ENCODE measurements at regions not wholly inside any gene's neighbourhood (a gene's known extent, or its start where the extent isn't known, plus 50 kb on each side); places are given as distances from the start of the nearest gene placed in this dataset.
"Not testable (repeated sequence)": the region's sequence is repeated elsewhere in the genome, so short reads cannot be mapped to it uniquely, and the experiment has no call there.

DNA sequence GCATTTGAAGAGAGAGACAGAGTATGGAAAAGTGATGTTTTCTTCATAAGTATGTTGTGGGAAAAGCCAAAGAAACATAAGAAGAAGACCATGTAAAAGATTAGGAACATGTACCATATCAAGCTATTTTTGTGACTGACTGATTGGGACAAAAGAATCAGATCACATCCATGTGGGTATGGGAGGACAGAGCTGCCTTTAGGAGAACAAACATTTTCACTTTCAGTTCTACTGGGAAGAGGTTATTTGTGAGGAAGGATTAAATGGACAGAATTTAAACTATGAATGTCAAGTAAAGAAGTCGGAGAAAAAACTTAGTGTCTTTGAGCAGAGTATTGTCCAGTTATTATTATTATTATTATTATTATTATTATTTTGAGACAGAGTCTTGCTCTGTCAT lies 124.4 kb upstream of the HCRTR2 start:
- TF ChIP-seq POLR2AphosphoS5 (IDR thresholded peaks at IDR 0.05; ENCODE audit: low read depth, low read length): no peak
- TF ChIP-seq TAF1 (IDR thresholded peaks at IDR 0.05; ENCODE audit: low read depth, low read length): no peak
- TF ChIP-seq POLR2A (IDR thresholded peaks at IDR 0.05; ENCODE audit: low read depth, low read length): no peak
- no peak for TF ChIP-seq SPI1 (IDR thresholded peaks at IDR 0.05; ENCODE audit: low read depth, low read length)
- no peak for TF ChIP-seq PAX5 (IDR thresholded peaks at IDR 0.05; ENCODE audit: insufficient read depth, low read length, severe bottlenecking)
- no peak for TF ChIP-seq POU2F2 (IDR thresholded peaks at IDR 0.05; ENCODE audit: low read depth, low read length)
- FAIRE-seq (no peak), DNase-seq (ENCODE audit: insufficient read length, low spot score) (no peak)

DNA sequence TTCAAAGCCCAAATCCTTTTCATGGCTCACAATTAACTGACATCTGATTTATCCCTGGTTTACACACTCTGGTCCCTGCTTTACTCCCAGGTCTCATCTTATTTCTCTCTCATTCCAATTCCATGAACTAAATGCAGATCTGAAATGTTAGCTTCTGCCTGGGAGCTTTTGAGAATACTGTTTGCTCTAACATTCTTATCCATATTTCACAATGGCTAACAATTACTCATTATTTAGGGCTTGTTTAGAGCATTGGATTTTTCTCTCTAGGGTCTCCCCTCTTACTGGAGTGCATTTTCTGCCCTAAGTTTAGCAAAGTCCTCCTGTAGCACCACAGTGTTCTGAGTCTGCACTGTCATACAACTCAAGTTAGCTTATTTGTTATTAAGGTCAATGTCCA lies 121.5 kb upstream of the HCRTR2 start:
- FAIRE-seq: no peak
- no peak for TF ChIP-seq POU2F2 (IDR thresholded peaks at IDR 0.05; ENCODE audit: low read depth, low read length)
- no peak for TF ChIP-seq POLR2AphosphoS5 (IDR thresholded peaks at IDR 0.05; ENCODE audit: low read depth, low read length)
- TF ChIP-seq TAF1 (IDR thresholded peaks at IDR 0.05; ENCODE audit: low read depth, low read length): no peak
- TF ChIP-seq SPI1 (IDR thresholded peaks at IDR 0.05; ENCODE audit: low read depth, low read length): no peak
- no peak for TF ChIP-seq PAX5 (IDR thresholded peaks at IDR 0.05; ENCODE audit: insufficient read depth, low read length, severe bottlenecking)
- TF ChIP-seq POLR2A (IDR thresholded peaks at IDR 0.05; ENCODE audit: low read depth, low read length): no peak
- DNase-seq (ENCODE audit: insufficient read length, low spot score): no peak

DNA sequence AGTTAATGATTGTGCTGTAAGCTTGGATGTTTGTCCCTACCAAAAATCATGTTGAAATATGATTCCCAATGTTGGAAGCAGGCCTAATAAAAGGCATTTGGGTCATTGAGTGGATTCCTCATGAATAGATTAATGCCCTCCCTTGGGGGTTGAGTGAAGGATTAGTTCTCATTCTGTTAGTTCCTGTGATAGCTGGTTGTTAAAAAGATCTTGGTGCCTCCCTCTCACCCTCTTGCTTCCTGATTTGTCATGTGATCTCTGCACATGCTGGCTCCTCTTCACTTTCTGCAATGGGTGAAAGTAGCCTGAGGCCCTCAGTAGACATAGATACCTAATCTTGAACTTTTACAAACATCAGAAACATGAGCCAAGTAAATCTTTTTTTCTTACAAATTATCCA lies 115.6 kb upstream of the HCRTR2 start:
- no peak for DNase-seq (ENCODE audit: insufficient read length, low spot score)
- FAIRE-seq: no peak
- TF ChIP-seq PAX5 (IDR thresholded peaks at IDR 0.05; ENCODE audit: insufficient read depth, low read length, severe bottlenecking) (no peak), POLR2AphosphoS5 (IDR thresholded peaks at IDR 0.05; ENCODE audit: low read depth, low read length) (no peak), POU2F2 (IDR thresholded peaks at IDR 0.05; ENCODE audit: low read depth, low read length) (no peak), POLR2A (IDR thresholded peaks at IDR 0.05; ENCODE audit: low read depth, low read length) (no peak)

DNA sequence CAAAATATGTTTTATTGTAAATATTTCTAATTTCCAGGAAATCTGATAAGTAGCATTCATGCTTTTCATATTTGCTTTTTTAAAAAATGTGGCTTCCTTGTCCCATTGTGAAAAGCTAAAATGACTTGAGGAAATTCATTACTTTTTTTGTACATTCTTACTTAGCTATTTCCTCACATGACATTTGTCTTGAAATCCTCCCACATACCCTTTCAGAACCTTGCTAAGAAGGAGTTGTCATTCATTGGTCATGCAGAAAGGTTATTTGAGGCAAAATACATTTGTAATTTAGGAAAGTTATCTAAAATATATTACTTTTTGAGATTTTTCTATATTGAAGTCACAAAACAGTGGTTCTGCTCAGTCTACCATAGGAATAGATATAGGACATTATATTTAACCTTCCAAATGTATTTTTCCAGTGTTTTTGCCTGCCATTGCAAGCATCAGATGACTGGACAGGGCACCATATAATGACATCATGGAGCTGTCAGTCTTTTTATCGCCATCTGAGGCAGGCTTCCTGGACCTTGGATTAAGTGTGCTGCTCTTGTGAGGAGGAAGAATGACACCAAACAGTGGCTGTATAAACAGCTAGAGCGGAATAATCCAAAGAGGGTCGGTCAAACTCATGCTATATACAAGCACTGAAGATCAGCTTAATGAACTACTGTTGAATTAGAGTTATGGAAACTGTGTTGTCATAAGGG lies 109.4 kb upstream of the HCRTR2 start:
- DNase-seq (ENCODE audit: insufficient read length, low spot score): no peak
- no peak for FAIRE-seq
- TF ChIP-seq TAF1 (IDR thresholded peaks at IDR 0.05; ENCODE audit: low read depth, low read length) (no peak), POU2F2 (IDR thresholded peaks at IDR 0.05; ENCODE audit: low read depth, low read length) (no peak), SPI1 (IDR thresholded peaks at IDR 0.05; ENCODE audit: low read depth, low read length) (no peak), POLR2AphosphoS5 (IDR thresholded peaks at IDR 0.05; ENCODE audit: low read depth, low read length) (no peak), POLR2A (IDR thresholded peaks at IDR 0.05; ENCODE audit: low read depth, low read length) (no peak), PAX5 (IDR thresholded peaks at IDR 0.05; ENCODE audit: insufficient read depth, low read length, severe bottlenecking) (no peak)

DNA sequence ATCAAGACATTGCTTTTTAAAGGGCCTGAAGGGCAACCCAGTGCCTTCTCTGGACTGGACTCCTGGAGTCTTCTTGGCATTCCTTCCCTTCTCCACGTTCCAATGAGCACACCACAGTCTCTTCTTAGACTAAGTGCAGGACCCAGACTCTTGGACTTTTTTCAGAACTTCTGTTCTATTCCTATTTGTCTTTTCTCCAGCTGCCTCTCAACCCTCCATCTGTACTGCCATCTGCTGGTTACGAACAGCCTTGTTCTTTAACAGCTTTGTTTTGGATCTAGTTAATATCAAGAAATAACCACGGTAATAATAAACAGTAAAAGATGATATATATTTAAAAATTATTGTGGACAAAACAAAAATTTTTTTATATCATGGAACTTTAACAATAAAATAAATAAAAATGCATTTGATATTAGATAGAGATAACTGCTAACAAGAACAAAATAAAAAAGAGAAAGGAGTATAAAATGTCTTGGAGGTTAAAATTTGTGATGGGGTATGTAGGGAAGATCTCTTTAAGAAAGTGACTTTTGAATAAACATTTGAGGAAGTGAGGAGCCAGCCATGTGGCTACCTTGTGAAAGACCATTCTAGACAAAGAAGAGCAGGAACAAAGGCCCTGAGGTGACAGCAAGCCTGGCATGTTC lies 105.1 kb upstream of the HCRTR2 start:
- TF ChIP-seq TAF1 (IDR thresholded peaks at IDR 0.05; ENCODE audit: low read depth, low read length) (no peak), POLR2AphosphoS5 (IDR thresholded peaks at IDR 0.05; ENCODE audit: low read depth, low read length) (no peak), POLR2A (IDR thresholded peaks at IDR 0.05; ENCODE audit: low read depth, low read length) (no peak), PAX5 (IDR thresholded peaks at IDR 0.05; ENCODE audit: insufficient read depth, low read length, severe bottlenecking) (no peak), POU2F2 (IDR thresholded peaks at IDR 0.05; ENCODE audit: low read depth, low read length) (no peak), SPI1 (IDR thresholded peaks at IDR 0.05; ENCODE audit: low read depth, low read length) (no peak)
- no peak for DNase-seq (ENCODE audit: insufficient read length, low spot score)
- FAIRE-seq: no peak

DNA sequence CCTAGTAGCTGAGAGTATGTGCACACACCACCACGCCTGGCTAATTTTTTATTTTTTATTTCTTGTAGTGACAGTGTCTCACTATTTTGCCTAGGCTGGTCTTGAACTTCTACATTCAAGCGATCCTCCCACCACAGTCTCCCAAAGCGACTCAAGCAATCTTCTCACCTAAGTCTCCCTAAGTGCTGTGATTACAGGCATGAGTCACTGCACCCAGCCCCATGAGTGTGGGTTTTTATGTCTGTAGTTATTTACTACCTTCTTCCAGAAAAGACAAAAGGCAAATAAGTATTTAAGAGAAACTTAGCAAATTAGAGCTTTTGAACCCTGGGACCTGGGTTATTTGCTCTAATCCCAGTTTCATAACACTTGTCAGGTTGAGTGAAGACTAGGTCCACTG lies 92.3 kb upstream of the HCRTR2 start:
- FAIRE-seq (no peak), DNase-seq (ENCODE audit: insufficient read length, low spot score) (no peak)
- no peak for TF ChIP-seq POLR2AphosphoS5 (IDR thresholded peaks at IDR 0.05; ENCODE audit: low read depth, low read length)
- no peak for TF ChIP-seq SPI1 (IDR thresholded peaks at IDR 0.05; ENCODE audit: low read depth, low read length)
- TF ChIP-seq POU2F2 (IDR thresholded peaks at IDR 0.05; ENCODE audit: low read depth, low read length): no peak
- TF ChIP-seq PAX5 (IDR thresholded peaks at IDR 0.05; ENCODE audit: insufficient read depth, low read length, severe bottlenecking): no peak
- no peak for TF ChIP-seq POLR2A (IDR thresholded peaks at IDR 0.05; ENCODE audit: low read depth, low read length)
- TF ChIP-seq TAF1 (IDR thresholded peaks at IDR 0.05; ENCODE audit: low read depth, low read length): no peak

DNA sequence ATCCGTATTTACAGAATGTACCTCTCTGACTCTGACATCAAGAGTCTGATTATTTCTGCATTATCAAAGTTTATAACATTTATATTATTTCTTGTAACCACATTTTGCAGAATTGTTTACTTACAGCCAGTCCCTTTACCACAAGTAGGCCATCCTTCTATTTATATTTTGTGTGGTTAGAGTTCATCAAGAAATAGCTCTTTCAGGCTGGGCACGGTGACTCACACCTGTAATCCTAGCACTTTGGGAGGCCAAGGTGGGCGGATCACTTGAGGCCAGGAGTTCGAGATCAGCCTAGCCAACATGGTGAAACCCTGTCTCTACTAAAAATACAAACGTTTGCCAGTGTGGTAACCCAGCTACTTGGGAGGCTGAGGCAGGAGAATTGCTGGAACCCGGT lies 86.3 kb upstream of the HCRTR2 start:
- not testable (repeated sequence) for FAIRE-seq; DNase-seq (ENCODE audit: insufficient read length, low spot score)

DNA sequence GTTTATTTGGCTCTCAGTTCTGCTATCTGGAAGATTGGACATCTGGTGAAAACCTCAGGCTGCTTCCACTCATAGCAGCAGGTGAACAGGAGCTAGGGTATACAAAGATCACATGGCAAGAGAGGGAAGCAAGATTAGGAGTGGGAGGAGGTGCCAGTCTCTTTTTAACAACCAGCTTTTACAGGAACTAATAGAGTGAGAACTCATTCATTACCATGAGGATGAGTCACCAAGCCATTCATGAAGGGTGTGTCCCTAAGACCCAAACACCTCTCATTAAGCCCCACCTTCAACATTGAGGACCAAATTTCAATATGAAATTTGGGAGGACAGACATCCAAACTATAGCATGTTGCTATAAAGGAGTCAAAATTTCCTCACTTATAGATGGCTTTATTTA lies 85.4 kb upstream of the HCRTR2 start:
- no peak for FAIRE-seq
- no peak for TF ChIP-seq SPI1 (IDR thresholded peaks at IDR 0.05; ENCODE audit: low read depth, low read length)
- no peak for TF ChIP-seq POLR2AphosphoS5 (IDR thresholded peaks at IDR 0.05; ENCODE audit: low read depth, low read length)
- TF ChIP-seq POLR2A (IDR thresholded peaks at IDR 0.05; ENCODE audit: low read depth, low read length): no peak
- no peak for TF ChIP-seq TAF1 (IDR thresholded peaks at IDR 0.05; ENCODE audit: low read depth, low read length)
- TF ChIP-seq POU2F2 (IDR thresholded peaks at IDR 0.05; ENCODE audit: low read depth, low read length): no peak
- TF ChIP-seq PAX5 (IDR thresholded peaks at IDR 0.05; ENCODE audit: insufficient read depth, low read length, severe bottlenecking): no peak
- no peak for DNase-seq (ENCODE audit: insufficient read length, low spot score)

DNA sequence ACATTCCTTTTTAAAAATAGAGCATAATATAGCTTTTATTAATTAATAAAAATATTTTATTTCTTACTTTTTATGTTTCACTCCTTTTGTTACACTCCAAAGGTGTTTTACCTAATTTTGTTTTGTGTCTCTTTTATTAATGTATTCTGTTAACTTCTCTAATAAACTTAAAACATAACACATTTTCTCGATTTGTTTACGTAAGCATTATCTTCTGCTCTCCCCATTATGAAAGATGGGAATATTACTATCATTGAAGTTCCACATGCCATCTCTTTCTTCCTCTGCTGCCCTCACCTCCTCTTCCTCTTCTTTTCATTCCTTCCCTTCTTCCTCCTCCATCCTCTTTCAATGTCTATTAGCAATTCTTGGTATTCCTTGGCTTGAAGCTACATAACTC lies 85.0 kb upstream of the HCRTR2 start:
- TF ChIP-seq PAX5 (IDR thresholded peaks at IDR 0.05; ENCODE audit: insufficient read depth, low read length, severe bottlenecking) (no peak), POU2F2 (IDR thresholded peaks at IDR 0.05; ENCODE audit: low read depth, low read length) (no peak), POLR2A (IDR thresholded peaks at IDR 0.05; ENCODE audit: low read depth, low read length) (no peak), TAF1 (IDR thresholded peaks at IDR 0.05; ENCODE audit: low read depth, low read length) (no peak), SPI1 (IDR thresholded peaks at IDR 0.05; ENCODE audit: low read depth, low read length) (no peak), POLR2AphosphoS5 (IDR thresholded peaks at IDR 0.05; ENCODE audit: low read depth, low read length) (no peak)
- FAIRE-seq (no peak), DNase-seq (ENCODE audit: insufficient read length, low spot score) (no peak)

DNA sequence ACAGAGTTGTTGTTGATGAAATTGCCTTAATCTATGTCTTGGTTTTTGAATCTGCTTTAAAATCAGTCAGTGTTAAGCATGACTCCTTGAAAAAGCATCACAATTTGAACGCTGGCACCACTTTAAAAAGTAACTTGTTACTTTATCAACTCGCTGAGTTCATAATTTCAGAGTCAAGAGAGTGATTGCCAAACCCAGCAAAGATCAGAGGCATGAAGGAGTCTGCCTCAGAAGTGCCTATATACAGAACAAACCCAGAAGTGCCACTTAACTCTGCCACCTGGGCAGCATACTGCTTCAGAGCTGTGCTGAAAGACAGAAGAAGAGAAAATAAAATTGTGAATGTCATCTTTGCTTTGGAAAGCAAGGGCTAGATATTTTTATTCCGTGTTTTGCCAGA lies 73.6 kb upstream of the HCRTR2 start:
- FAIRE-seq (no peak), DNase-seq (ENCODE audit: insufficient read length, low spot score) (no peak)
- TF ChIP-seq POU2F2 (IDR thresholded peaks at IDR 0.05; ENCODE audit: low read depth, low read length) (no peak), POLR2AphosphoS5 (IDR thresholded peaks at IDR 0.05; ENCODE audit: low read depth, low read length) (no peak), PAX5 (IDR thresholded peaks at IDR 0.05; ENCODE audit: insufficient read depth, low read length, severe bottlenecking) (no peak), SPI1 (IDR thresholded peaks at IDR 0.05; ENCODE audit: low read depth, low read length) (no peak), TAF1 (IDR thresholded peaks at IDR 0.05; ENCODE audit: low read depth, low read length) (no peak), POLR2A (IDR thresholded peaks at IDR 0.05; ENCODE audit: low read depth, low read length) (no peak)

All from GM12891 (cell line).